Liver (tissue), 3 donors: ENCODE measurements at regions not wholly inside any gene's neighbourhood (a gene's known extent, or its start where the extent isn't known, plus 50 kb on each side); places are given as distances from the start of the nearest gene placed in this dataset.

Experiments
- ATF3 ChIP-seq: IDR thresholded peaks from 2 replicates; pipeline ENCODE4 v1.6.1; 2016; ENCODE audit warnings: antibody characterized with exemption
- CTCF ChIP-seq: fragments of 150-350 bp; IDR thresholded peaks from 2 replicates; pipeline ENCODE4 v1.5.1; 2017; ENCODE audit warnings: improper control_type of control experiment, low read depth, low read length; ENCODE audit not compliant: missing input control
- EGR1 ChIP-seq, 2 donors: IDR thresholded peaks; 2 replicates each; pipeline ENCODE4 v1.6.1; 2016 to 2018; ENCODE audit warnings: antibody characterized with exemption in 2 of 2, low read depth in 2 of 2
- FOXA1 ChIP-seq: IDR thresholded peaks from 2 replicates; pipeline ENCODE4 v1.6.1; 2016; ENCODE audit warnings: antibody characterized with exemption
- GABPA ChIP-seq, 2 donors: IDR thresholded peaks in 1 of 2; conservative IDR thresholded peaks in 1 of 2; 2 replicates each; pipeline ENCODE4 v1.6.1; 2016; ENCODE audit warnings: antibody characterized with exemption in 2 of 2, mild to moderate bottlenecking in 1 of 2, moderate library complexity in 1 of 2
- JUND ChIP-seq, 2 donors: IDR thresholded peaks; 2 replicates each; pipeline ENCODE4 v1.6.1; 2016; ENCODE audit warnings: antibody characterized with exemption in 2 of 2
- RAD21 ChIP-seq, 2 donors: IDR thresholded peaks; 2 replicates each; pipeline ENCODE4 v1.6.1; 2016; ENCODE audit warnings: antibody characterized with exemption in 2 of 2, mild to moderate bottlenecking in 2 of 2
- RXRA ChIP-seq, 2 donors: IDR thresholded peaks; 2 replicates each; pipeline ENCODE4 v1.6.1; 2017 to 2018; ENCODE audit warnings: antibody characterized with exemption in 2 of 2, mild to moderate bottlenecking in 1 of 2
- SP1 ChIP-seq: IDR thresholded peaks from 2 replicates; pipeline ENCODE4 v1.6.1; 2018; ENCODE audit warnings: antibody characterized with exemption, mild to moderate bottlenecking
- TAF1 ChIP-seq: conservative IDR thresholded peaks from 2 replicates; pipeline ENCODE4 v1.6.1; 2016; ENCODE audit warnings: antibody characterized with exemption, mild to moderate bottlenecking
- YY1 ChIP-seq: IDR thresholded peaks from 2 replicates; pipeline ENCODE4 v1.6.1; 2016; ENCODE audit warnings: antibody characterized with exemption, mild to moderate bottlenecking
- TF ChIP-seq, protein P1 (sequence below): IDR thresholded peaks from 2 replicates; pipeline ENCODE4 v1.6.1; 2016; ENCODE audit warnings: antibody characterized with exemption
- TF ChIP-seq, protein P2 (sequence below): IDR thresholded peaks from 2 replicates; pipeline ENCODE4 v1.6.1; 2016; ENCODE audit warnings: antibody characterized with exemption, mild to moderate bottlenecking
- TF ChIP-seq, protein P3 (sequence below): IDR thresholded peaks from 2 replicates; pipeline ENCODE4 v1.6.1; 2016; ENCODE audit warnings: antibody characterized with exemption
- donor health status: healthy.
- donor health status: healthy.

- TF ChIP-seq, protein P1, sequence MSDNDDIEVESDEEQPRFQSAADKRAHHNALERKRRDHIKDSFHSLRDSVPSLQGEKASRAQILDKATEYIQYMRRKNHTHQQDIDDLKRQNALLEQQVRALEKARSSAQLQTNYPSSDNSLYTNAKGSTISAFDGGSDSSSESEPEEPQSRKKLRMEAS: no peak
- TF ChIP-seq CTCF: no peak
- no peak for TF ChIP-seq GABPA (IDR thresholded peaks at IDR 0.05 in 1 of 2, conservative IDR thresholded peaks at IDR 0.05 in 1 of 2)
- TF ChIP-seq, protein P2, sequence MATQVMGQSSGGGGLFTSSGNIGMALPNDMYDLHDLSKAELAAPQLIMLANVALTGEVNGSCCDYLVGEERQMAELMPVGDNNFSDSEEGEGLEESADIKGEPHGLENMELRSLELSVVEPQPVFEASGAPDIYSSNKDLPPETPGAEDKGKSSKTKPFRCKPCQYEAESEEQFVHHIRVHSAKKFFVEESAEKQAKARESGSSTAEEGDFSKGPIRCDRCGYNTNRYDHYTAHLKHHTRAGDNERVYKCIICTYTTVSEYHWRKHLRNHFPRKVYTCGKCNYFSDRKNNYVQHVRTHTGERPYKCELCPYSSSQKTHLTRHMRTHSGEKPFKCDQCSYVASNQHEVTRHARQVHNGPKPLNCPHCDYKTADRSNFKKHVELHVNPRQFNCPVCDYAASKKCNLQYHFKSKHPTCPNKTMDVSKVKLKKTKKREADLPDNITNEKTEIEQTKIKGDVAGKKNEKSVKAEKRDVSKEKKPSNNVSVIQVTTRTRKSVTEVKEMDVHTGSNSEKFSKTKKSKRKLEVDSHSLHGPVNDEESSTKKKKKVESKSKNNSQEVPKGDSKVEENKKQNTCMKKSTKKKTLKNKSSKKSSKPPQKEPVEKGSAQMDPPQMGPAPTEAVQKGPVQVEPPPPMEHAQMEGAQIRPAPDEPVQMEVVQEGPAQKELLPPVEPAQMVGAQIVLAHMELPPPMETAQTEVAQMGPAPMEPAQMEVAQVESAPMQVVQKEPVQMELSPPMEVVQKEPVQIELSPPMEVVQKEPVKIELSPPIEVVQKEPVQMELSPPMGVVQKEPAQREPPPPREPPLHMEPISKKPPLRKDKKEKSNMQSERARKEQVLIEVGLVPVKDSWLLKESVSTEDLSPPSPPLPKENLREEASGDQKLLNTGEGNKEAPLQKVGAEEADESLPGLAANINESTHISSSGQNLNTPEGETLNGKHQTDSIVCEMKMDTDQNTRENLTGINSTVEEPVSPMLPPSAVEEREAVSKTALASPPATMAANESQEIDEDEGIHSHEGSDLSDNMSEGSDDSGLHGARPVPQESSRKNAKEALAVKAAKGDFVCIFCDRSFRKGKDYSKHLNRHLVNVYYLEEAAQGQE: no peak
- no peak for TF ChIP-seq RXRA (IDR thresholded peaks at IDR 0.05)
- no peak for TF ChIP-seq TAF1
- TF ChIP-seq JUND (IDR thresholded peaks at IDR 0.05): no peak
- no peak for TF ChIP-seq EGR1 (IDR thresholded peaks at IDR 0.05; ENCODE audit: low read depth in 2 of 2)
- no peak for TF ChIP-seq FOXA1
- TF ChIP-seq, protein P3, sequence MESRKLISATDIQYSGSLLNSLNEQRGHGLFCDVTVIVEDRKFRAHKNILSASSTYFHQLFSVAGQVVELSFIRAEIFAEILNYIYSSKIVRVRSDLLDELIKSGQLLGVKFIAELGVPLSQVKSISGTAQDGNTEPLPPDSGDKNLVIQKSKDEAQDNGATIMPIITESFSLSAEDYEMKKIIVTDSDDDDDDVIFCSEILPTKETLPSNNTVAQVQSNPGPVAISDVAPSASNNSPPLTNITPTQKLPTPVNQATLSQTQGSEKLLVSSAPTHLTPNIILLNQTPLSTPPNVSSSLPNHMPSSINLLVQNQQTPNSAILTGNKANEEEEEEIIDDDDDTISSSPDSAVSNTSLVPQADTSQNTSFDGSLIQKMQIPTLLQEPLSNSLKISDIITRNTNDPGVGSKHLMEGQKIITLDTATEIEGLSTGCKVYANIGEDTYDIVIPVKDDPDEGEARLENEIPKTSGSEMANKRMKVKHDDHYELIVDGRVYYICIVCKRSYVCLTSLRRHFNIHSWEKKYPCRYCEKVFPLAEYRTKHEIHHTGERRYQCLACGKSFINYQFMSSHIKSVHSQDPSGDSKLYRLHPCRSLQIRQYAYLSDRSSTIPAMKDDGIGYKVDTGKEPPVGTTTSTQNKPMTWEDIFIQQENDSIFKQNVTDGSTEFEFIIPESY: no peak
- TF ChIP-seq YY1: no peak
- no peak for TF ChIP-seq RAD21 (IDR thresholded peaks at IDR 0.05)
- TF ChIP-seq ATF3: no peak
- no peak for TF ChIP-seq SP1
These were observed 104.2 kb downstream of the TMEM18 start for GRCh38 chr2:573025-573424.
